ENCODE measurements at regions not wholly inside any gene's neighbourhood (a gene's known extent, or its start where the extent isn't known, plus 50 kb on each side); places are given as distances from the start of the nearest gene placed in this dataset.

DNA sequence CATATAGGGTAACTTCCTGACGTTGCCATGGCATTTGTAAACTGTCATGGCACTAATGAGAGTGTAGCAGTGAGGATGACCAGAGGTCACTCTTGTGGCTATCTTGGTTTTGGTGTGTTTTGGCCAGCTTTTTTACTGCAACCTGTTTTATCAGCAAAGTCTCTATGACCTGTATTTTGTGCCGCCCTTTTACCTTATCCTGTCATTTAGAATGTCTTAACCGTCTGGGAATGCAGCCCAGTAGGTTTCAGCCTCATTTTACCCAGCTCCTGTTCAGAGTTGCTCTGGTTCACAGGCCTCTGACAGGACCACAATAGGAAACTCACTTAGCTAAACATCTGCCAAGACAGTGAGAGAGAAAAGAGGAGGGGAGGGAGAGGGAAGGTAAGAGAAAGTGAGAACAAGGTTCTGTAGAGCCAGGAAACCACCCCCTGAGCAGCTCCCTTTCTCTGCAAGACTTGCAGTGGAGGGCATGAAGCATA is 64.8 kb upstream of the PLEKHG3 start:
- DNase-seq, result no peak

DNA sequence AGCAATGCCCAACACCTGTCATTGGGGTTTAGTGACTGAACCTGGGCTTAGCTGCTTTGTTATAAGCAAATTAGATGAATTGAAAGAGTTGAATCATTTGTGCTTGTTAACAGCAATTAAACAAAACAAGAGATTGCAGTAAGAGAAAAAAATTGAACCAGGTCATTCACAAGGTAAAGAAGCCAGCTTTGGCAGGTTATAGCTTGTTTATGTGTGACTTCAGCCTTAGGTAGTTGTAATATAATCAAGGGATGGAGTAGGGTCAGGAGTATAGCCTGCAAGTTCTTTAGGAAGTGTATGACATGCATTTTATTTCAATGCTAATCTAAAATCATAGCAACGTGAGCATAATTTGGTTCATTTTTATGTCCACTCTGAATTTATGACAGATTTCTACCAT is 63.4 kb upstream of the PLEKHG3 start:
- no peak for DNase-seq

DNA sequence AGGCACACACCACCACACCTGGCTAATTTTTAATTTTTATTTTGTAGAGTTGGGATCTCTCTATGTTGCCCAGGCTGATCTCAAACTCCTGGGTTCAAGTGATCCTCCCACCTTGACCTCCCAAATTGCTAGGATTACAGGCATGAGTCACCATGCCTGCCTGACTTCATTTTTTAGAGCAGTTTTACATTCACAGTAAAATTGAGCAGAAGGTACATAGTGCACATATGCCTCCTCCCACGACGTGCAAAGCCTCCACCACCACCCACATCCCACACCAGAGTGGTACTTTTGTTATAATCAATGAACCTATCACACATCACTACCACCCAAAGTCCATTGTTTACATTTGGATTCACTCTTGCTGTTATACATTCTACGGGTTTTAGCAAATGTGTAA is 62.5 kb upstream of the PLEKHG3 start:
- DNase-seq, result no peak

DNA sequence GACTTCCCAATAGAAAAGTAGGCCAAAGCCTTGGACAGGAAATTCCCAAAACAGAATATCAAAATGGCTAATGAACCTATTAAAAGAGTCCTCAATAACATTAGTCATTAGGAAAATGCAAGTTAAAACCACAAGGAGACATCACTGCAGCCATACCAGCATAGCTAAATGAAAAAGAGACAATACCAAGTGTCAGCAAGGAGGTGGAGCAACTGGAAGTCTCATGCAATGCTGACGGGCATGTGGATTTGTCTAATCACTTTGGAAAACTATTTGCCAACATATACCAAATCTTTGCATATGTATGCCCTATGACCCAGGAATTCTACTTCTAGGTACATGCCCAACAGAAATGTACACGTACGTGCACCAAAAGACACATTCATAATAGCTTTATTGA is 60.5 kb upstream of the PLEKHG3 start:
- no peak for DNase-seq

DNA sequence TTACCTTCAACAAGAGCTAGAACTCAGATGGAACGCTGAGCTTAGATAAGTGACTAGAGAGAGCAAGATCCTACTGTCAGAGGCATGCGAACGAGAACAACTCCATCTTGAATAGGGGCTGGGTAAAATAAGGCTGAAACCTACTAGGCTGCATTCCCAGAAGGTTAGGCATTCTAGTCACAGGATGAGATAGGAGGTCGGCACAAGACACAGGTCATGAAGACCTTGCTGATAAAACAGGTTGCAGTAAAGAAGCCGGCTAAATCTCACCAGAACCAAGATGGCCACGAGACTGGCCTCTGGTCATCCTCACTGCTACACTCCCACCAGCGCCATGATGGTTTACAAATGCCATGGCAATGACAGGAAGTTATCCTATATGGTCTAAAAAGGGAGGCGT is 59.6 kb upstream of the PLEKHG3 start:
- DNase-seq, result no peak

DNA sequence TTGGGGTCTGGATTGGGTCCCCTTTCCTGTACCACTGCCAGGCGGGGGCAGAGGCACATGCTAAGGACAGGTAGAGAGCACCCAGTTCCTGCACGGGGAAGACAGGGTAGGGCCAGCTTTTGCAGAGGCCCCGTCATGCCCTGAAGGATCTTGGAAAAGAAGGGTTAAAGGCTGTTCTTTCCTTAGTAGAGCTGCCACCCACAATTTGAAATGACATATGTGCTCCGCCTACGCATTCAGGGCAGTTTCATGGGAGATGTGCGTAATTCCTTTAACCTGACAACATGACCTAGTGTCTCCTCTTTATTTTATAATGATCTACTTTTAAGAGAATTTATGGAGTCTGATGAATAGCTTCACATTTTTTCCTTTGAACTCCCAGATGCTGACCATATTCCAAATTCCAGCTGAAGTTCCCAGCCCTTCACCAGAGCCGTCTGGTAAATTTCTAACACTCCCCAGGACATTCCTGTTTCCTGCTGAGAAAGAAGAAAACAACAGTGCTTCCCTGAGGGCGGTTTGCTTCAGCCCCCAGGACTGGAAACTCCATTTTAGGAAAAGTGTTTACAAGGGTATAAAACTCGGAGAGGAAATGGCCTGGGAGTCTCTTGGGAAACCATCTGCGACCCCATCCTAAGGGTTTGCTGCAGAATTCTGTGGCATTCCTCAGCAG is 58.9 kb upstream of the PLEKHG3 start:
- peak; percentile 40 for DNase-seq

DNA sequence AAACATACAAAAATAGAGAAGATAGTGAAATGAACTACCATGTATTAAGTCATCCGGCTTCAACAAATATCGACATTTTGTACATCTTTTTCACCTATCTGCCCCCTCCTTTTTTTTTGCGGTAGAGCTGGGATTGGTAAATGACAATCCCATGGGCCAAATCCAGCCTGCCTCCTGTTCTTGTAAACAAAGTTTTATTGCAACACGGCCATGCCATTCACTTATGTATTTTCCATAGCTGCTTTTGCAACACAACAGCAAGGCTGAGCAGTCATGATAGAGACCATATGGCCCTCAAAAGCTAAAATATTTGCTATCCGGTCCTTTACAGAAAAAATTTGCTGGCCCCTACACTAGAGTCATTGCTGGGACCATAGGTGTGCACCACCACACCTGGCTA is 58.1 kb upstream of the PLEKHG3 start:
- DNase-seq, result no peak

DNA sequence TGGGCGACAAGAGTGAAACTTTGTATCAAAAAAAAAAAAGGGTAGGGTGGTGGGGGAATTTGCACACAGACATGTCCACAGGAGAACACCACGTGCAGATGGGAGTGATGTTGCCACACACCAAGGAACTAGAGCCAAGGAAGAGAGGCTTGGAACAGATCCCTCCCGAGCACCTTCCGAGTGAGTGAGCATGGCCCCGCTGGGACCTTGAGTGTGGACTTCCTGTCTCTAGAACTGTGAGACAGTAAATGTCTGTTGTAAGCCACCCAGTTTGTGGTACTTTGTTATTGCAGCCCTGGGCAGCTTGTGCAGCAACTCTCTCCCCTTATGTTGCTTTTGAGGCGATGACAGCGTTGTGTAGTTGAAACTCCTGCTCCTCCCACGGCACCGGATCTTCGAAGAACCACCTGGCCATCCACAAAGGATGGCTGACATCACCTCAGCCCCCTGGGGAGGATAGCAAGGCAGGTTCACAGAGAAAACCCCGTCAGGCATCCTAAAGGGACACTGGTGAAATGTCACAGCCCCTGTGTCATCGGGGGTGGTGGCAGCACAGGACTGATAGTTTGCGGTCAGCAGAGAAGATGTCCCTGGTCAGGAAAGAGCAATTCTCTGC is 54.7 kb upstream of the PLEKHG3 start:
- no peak for DNase-seq

DNA sequence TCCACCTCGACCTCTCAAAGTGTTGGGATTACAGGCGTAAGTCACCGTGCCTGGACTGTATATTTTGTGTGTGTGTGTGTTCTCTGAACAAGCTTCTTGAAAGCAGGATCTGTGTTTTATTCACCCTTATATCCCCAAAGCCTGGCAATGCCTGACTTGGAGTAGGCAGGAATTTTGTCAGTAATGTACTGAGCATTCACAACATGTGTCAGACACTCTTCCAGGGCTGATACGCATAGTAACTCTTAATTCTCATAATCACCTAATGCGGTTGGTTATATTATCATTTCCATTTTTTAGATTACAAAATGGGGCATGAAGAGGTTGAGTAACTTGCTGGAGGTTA is 50.4 kb upstream of the PLEKHG3 start:
- no peak for DNase-seq

DNA sequence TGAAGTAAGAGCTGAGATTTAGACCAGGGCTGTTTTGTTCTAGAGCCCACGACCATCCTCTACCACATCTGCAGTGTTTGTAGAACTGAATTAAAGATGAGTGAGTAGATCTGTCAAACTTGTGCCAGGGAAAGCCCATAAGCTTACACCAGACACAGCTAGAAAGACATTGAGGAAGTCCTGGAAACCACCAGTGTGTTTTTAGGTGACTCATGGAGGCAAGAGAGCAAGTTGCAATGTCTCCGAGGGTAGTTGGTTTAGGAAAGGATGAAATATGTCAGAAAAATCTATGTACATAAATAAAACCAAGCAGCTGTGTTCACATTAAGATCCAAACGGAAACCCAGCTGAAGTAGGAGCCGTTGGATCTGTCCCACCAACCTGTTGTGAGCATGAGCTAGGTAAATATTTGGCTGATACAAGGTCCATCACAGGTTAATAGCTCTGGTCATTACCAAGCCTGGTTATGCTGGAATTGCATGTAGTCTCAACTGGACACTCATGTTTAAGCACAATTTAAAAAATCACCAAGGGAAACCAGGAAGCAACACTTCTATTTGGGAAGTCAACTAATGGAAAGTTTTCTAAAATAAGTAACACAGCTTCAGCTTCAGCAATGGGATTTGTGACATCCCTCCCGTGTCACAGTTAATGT is 49.9 kb upstream of the PLEKHG3 start:
- no peak for DNase-seq

All from muscle of arm (tissue), 1 donor.